H9 (cell line): ENCODE measurements at regions not wholly inside any gene's neighbourhood (a gene's known extent, or its start where the extent isn't known, plus 50 kb on each side); places are given as distances from the start of the nearest gene placed in this dataset.

Experiments
- DNase-seq: peaks from one replicate; pipeline ENCODE4 v3.0.0-alpha.2; 2017
- H2AFZ ChIP-seq: one replicate; pipeline ENCODE4 v1.6.1; 2013; ENCODE audit warnings: mild to moderate bottlenecking, low read length, control low read depth, moderate library complexity
- H2AK5ac ChIP-seq: 2 replicates; pipeline ENCODE4 v1.6.1; 2013; ENCODE audit warnings: low read length, control low read depth, mixed read lengths; ENCODE audit not compliant: insufficient read length
- H2BK120ac ChIP-seq: one replicate; pipeline ENCODE4 v1.6.1; 2013; ENCODE audit warnings: low read depth, mild to moderate bottlenecking, low read length, control low read depth, inconsistent platforms; ENCODE audit not compliant: poor library complexity, severe bottlenecking
- H2BK12ac ChIP-seq: 2 replicates; pipeline ENCODE4 v1.6.1; 2013; ENCODE audit warnings: low read length, control low read depth, mixed read lengths, low read depth; ENCODE audit not compliant: insufficient read length
- H2BK15ac ChIP-seq: 2 replicates; pipeline ENCODE4 v1.6.1; 2013; ENCODE audit warnings: low read depth, low read length, control low read depth
- H2BK20ac ChIP-seq: one replicate; pipeline ENCODE4 v1.6.1; 2013; ENCODE audit warnings: low read depth, mild to moderate bottlenecking, low read length, control low read depth, inconsistent platforms; ENCODE audit not compliant: poor library complexity, severe bottlenecking
- H2BK5ac ChIP-seq: 2 replicates; pipeline ENCODE4 v1.6.1; 2013; ENCODE audit warnings: low read length, control low read depth, mixed read lengths; ENCODE audit not compliant: insufficient read length
- H3K14ac ChIP-seq: 2 replicates; pipeline ENCODE4 v1.6.1; 2013; ENCODE audit warnings: low read length, control low read depth; ENCODE audit not compliant: insufficient read depth
- H3K18ac ChIP-seq: 2 replicates; pipeline ENCODE4 v1.6.1; 2013; ENCODE audit warnings: low read depth, mild to moderate bottlenecking, mixed read lengths, low read length, control low read depth; ENCODE audit not compliant: insufficient read length
- H3K23ac ChIP-seq: 2 replicates; pipeline ENCODE4 v1.6.1; 2013; ENCODE audit warnings: low read length, control low read depth, mixed read lengths, low read depth; ENCODE audit not compliant: insufficient read length
- H3K23me2 ChIP-seq: 2 replicates; pipeline ENCODE4 v1.6.1; 2013; ENCODE audit warnings: low read depth, mild to moderate bottlenecking, mixed read lengths, low read length, control low read depth; ENCODE audit not compliant: insufficient read length, poor library complexity, severe bottlenecking
- H3K27ac ChIP-seq: 2 replicates; pipeline ENCODE4 v1.5.1; 2013; ENCODE audit warnings: low read length, control low read depth, mixed read lengths, low read depth; ENCODE audit not compliant: insufficient read length
- H3K27me3 ChIP-seq: 2 replicates; pipeline ENCODE4 v1.6.1; 2013; ENCODE audit warnings: low read length, control low read depth, inconsistent platforms; ENCODE audit not compliant: insufficient read depth
- H3K4ac ChIP-seq: 2 replicates; pipeline ENCODE4 v1.6.1; 2013; ENCODE audit warnings: low read depth, mild to moderate bottlenecking, control low read depth, inconsistent platforms, low read length, moderate library complexity
- H3K4me1 ChIP-seq: 2 replicates; pipeline ENCODE4 v1.6.1; 2013; ENCODE audit warnings: low read length, control low read depth, inconsistent platforms; ENCODE audit not compliant: insufficient read depth
- H3K4me2 ChIP-seq: 2 replicates; pipeline ENCODE4 v1.6.1; 2013; ENCODE audit warnings: low read length, control low read depth, mixed read lengths; ENCODE audit not compliant: insufficient read length, insufficient read depth
- H3K56ac ChIP-seq: 2 replicates; pipeline ENCODE4 v1.6.1; 2013; ENCODE audit warnings: low read depth, mild to moderate bottlenecking, mixed read lengths, low read length, control low read depth; ENCODE audit not compliant: insufficient read length
- H3K79me1 ChIP-seq: 2 replicates; pipeline ENCODE4 v1.6.1; 2013; ENCODE audit warnings: low read depth, mild to moderate bottlenecking, moderate library complexity, low read length, control low read depth, inconsistent platforms; ENCODE audit not compliant: insufficient read depth, poor library complexity, severe bottlenecking
- H3K79me2 ChIP-seq: 2 replicates; pipeline ENCODE4 v1.6.1; 2013; ENCODE audit warnings: low read length, control low read depth, inconsistent platforms; ENCODE audit not compliant: insufficient read depth
- H3K9ac ChIP-seq: 2 replicates; pipeline ENCODE4 v1.6.1; 2013; ENCODE audit warnings: low read length, control low read depth, mixed read lengths; ENCODE audit not compliant: insufficient read length; ENCODE audit errors: extremely low read depth
- H3K9me3 ChIP-seq: one replicate; pipeline ENCODE4 v1.6.1; 2013; ENCODE audit warnings: low read depth, low read length, inconsistent platforms; ENCODE audit not compliant: control insufficient read depth
- H3T11ph ChIP-seq: one replicate; pipeline ENCODE4 v1.6.1; 2013; ENCODE audit warnings: mild to moderate bottlenecking, low read length, control low read depth, inconsistent platforms
- H4K20me1 ChIP-seq: one replicate; pipeline ENCODE4 v1.6.1; 2013; ENCODE audit not compliant: control insufficient read depth, insufficient read length, insufficient read depth
- H4K5ac ChIP-seq: 2 replicates; pipeline ENCODE4 v1.6.1; 2013; ENCODE audit warnings: low read depth, mild to moderate bottlenecking, mixed read lengths, low read length, control low read depth; ENCODE audit not compliant: insufficient read length
- H4K8ac ChIP-seq: replicated peaks from 2 replicates; pipeline ENCODE4 v1.6.1; 2013; ENCODE audit warnings: low read length, control low read depth, mixed read lengths, low read depth; ENCODE audit not compliant: insufficient read length
- H4K91ac ChIP-seq: 2 replicates; pipeline ENCODE4 v1.6.1; 2013; ENCODE audit warnings: low read depth, mild to moderate bottlenecking, moderate library complexity, mixed read lengths, low read length, control low read depth; ENCODE audit not compliant: insufficient read length
- H3K27ac Mint-ChIP-seq, 3 experiments: 2 replicates in 2 of 3; 3 replicates in 1 of 3; pipeline ENCODE4 v1.8.0; 2020 to 2021; ENCODE audit warnings: mixed read lengths in 3 of 3, mild to moderate bottlenecking in 1 of 3, moderate library complexity in 1 of 3
- H3K27me3 Mint-ChIP-seq: 2 replicates; pipeline ENCODE4 v1.8.0; 2021; ENCODE audit warnings: low read depth, mild to moderate bottlenecking, moderate library complexity, mixed read lengths
- H3K36me3 Mint-ChIP-seq, 3 experiments: 2 replicates in 2 of 3; 3 replicates in 1 of 3; pipeline ENCODE4 v1.8.0; 2020 to 2021; ENCODE audit warnings: low read depth in 3 of 3, mixed read lengths in 3 of 3; ENCODE audit not compliant: insufficient read depth in 1 of 3
- H3K4me1 Mint-ChIP-seq, 2 experiments: 2 replicates each; pipeline ENCODE4 v1.8.0; 2020; ENCODE audit warnings: mixed read lengths in 2 of 2
- H3K4me3 Mint-ChIP-seq, 2 experiments: 2 replicates in 1 of 2; 3 replicates in 1 of 2; pipeline ENCODE4 v1.8.0; 2020 to 2021; ENCODE audit warnings: mild to moderate bottlenecking in 2 of 2, mixed read lengths in 2 of 2, moderate library complexity in 1 of 2
- H3K9me3 Mint-ChIP-seq, 2 experiments: 2 replicates in 1 of 2; 3 replicates in 1 of 2; pipeline ENCODE4 v1.8.0; 2020; ENCODE audit warnings: mild to moderate bottlenecking in 2 of 2, mixed read lengths in 2 of 2, moderate library complexity in 1 of 2
- WGBS: extraction: QIAGEN DNeasy Blood & Tissue Kit; methylation state at CpG from one replicate; pipeline ENCODE4 v1.1.7; 2013; ENCODE audit warnings: missing lambda C conversion rate, low lambda C conversion rate, mixed read lengths; ENCODE audit not compliant: insufficient read length; ENCODE audit errors: extremely low coverage; 5-methylcytosine and 5-hydroxymethylcytosine counted together
- TF ChIP-seq, protein P1 (sequence below): fragments of 200-600 bp; sonication (generic); conservative IDR thresholded peaks from 3 replicates; pipeline ENCODE4 v1.8.0; 2021; ENCODE audit warnings: antibody characterized with exemption, mild to moderate bottlenecking

DNA sequence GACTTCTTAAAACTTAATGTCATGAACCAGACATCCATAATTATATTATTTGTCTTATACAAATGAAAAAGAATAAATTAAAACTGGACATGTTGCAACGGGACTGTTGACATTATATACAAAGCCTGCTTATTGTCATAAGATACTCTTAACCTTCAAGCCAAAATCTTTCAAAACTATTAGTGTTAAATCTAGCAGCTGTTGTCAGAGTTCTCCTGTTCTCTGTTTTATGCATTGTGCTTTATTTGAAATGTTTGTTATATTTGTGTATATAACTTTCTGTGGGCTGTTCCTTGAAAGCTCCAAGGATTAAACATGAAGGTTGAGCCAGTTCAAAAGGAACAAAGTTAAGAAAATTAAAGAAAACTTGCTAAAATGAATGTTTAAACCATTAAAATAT is 335.5 kb upstream of the NT5C1B start:
- Histone ChIP-seq H3K27ac (no peak overlapping the region), H3K9ac (no peak overlapping the region), H3K23me2 (no peaks in the 10 kb centered on the region), H2BK120ac (no peak overlapping the region), H2BK20ac (no peak overlapping the region), H2BK15ac (no peak overlapping the region), H2AFZ (no peak overlapping the region), H3K14ac (no peak overlapping the region), H3K56ac (no peak overlapping the region), H3K27me3 (no peaks in the 10 kb centered on the region), H3K79me1 (no peaks in the 10 kb centered on the region), H4K91ac (no peak overlapping the region), H2BK12ac (no peak overlapping the region), H3K23ac (no peak overlapping the region), H4K20me1 (no peaks in the 10 kb centered on the region), H4K8ac (no peak overlapping the region), H4K5ac (no peak overlapping the region), H3K4me2 (no peak overlapping the region), H3K4ac (no peak overlapping the region), H3T11ph (no peak overlapping the region), H3K79me2 (no peaks in the 10 kb centered on the region), H3K4me1 (no peaks in the 10 kb centered on the region), H2BK5ac (no peak overlapping the region), H3K18ac (no peak overlapping the region), H3K9me3 (no peaks in the 10 kb centered on the region), H2AK5ac (no peak overlapping the region)
- Mint-ChIP-seq H3K9me3 (peaks cover 3 to 5% of the 10 kb centered on the region in 2 experiments), H3K4me1 (peaks cover 0 to 5% of the 10 kb centered on the region in 2 experiments; a peak in 2 of 4 replicates), H3K27ac (no peak overlapping the region), H3K27me3 (no peaks in the 10 kb centered on the region), H3K4me3 (no peak overlapping the region), H3K36me3 (peaks cover 0 to 5% (median 2%) of the 10 kb centered on the region in 3 experiments; a peak in 4 of 7 replicates)
- TF ChIP-seq, protein P1, sequence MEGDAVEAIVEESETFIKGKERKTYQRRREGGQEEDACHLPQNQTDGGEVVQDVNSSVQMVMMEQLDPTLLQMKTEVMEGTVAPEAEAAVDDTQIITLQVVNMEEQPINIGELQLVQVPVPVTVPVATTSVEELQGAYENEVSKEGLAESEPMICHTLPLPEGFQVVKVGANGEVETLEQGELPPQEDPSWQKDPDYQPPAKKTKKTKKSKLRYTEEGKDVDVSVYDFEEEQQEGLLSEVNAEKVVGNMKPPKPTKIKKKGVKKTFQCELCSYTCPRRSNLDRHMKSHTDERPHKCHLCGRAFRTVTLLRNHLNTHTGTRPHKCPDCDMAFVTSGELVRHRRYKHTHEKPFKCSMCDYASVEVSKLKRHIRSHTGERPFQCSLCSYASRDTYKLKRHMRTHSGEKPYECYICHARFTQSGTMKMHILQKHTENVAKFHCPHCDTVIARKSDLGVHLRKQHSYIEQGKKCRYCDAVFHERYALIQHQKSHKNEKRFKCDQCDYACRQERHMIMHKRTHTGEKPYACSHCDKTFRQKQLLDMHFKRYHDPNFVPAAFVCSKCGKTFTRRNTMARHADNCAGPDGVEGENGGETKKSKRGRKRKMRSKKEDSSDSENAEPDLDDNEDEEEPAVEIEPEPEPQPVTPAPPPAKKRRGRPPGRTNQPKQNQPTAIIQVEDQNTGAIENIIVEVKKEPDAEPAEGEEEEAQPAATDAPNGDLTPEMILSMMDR = no peak
- WGBS = no CpG with 5 or more reads among the region's 1 CpG
- DNase-seq = no peak
